H1 (cell line): ENCODE measurements at regions not wholly inside any gene's neighbourhood (a gene's known extent, or its start where the extent isn't known, plus 50 kb on each side); places are given as distances from the start of the nearest gene placed in this dataset.

Experiments
- BCL11A ChIP-seq, 2 experiments: IDR thresholded peaks; one replicate each; pipeline ENCODE4 v1.6.1; 2011; ENCODE audit warnings: low read depth in 2 of 2, low read length in 2 of 2, mild to moderate bottlenecking in 2 of 2
- RXRA ChIP-seq: IDR thresholded peaks from 2 replicates; pipeline ENCODE4 v1.6.1; 2011; ENCODE audit warnings: low read depth, mild to moderate bottlenecking, low read length, moderate library complexity; ENCODE audit not compliant: insufficient read depth
- TF ChIP-seq, protein P1 (sequence below): IDR thresholded peaks from 2 replicates; pipeline ENCODE4 v1.6.1; 2012; ENCODE audit warnings: inconsistent platforms

DNA sequence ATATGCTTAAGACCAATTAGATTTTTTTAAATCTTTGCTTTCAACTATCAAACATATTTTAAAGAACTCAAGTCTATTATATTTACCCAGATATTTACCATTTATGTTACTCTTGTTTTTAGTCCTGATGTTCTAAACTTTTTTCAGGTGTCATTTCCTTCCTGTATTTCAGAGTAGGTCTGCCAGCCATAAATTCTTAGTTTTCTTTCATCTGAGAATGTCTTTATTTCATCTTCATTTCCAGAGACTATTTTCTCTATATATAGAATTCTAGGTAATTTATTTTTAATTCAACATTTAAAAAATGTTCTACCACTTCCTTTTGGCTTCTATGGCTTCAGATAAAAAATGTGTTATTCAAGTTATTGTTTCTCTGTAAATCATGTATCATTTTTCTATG lies 218.2 kb upstream of the AMIGO2 start (continued):
- TF ChIP-seq, protein P1, sequence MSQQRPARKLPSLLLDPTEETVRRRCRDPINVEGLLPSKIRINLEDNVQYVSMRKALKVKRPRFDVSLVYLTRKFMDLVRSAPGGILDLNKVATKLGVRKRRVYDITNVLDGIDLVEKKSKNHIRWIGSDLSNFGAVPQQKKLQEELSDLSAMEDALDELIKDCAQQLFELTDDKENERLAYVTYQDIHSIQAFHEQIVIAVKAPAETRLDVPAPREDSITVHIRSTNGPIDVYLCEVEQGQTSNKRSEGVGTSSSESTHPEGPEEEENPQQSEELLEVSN, result no peak
- no peak for TF ChIP-seq BCL11A (IDR thresholded peaks at IDR 0.05; ENCODE audit: low read depth in 2 of 2, low read length in 2 of 2)
- TF ChIP-seq RXRA, result no peak
